ENCODE measurements at regions not wholly inside any gene's neighbourhood (a gene's known extent, or its start where the extent isn't known, plus 50 kb on each side); places are given as distances from the start of the nearest gene placed in this dataset.

DNA sequence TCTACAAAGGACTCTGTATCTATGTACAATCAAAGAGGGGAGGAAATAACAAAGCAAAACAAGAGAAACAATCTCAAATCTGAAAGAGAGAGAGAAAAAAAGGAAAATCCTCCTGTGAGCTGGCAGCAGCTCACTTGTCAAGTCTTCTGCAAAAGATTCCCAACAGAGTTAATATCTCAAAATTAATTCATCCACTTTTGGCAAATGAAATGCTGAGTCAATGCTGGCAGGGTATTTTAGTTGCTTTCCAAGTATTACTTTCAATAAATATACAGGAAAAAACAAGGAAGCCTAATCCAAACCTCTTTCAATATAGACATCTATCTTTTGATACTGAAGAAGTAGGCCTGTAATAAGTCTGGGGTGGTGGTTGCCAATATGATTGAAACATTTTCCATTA lies 613.9 kb upstream of the NEGR1 start:
- TF ChIP-seq, protein P1, sequence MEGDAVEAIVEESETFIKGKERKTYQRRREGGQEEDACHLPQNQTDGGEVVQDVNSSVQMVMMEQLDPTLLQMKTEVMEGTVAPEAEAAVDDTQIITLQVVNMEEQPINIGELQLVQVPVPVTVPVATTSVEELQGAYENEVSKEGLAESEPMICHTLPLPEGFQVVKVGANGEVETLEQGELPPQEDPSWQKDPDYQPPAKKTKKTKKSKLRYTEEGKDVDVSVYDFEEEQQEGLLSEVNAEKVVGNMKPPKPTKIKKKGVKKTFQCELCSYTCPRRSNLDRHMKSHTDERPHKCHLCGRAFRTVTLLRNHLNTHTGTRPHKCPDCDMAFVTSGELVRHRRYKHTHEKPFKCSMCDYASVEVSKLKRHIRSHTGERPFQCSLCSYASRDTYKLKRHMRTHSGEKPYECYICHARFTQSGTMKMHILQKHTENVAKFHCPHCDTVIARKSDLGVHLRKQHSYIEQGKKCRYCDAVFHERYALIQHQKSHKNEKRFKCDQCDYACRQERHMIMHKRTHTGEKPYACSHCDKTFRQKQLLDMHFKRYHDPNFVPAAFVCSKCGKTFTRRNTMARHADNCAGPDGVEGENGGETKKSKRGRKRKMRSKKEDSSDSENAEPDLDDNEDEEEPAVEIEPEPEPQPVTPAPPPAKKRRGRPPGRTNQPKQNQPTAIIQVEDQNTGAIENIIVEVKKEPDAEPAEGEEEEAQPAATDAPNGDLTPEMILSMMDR (IDR thresholded peaks at IDR 0.05; ENCODE audit: insufficient read depth, low read length, poor library complexity, severe bottlenecking), result no peak
- no peak for TF ChIP-seq EZH2phosphoT487 (conservative IDR thresholded peaks at IDR 0.05; ENCODE audit: low read length)
